NCI-H128 (cell line): ENCODE measurements at regions not wholly inside any gene's neighbourhood (a gene's known extent, or its start where the extent isn't known, plus 50 kb on each side); places are given as distances from the start of the nearest gene placed in this dataset.
"Not testable (repeated sequence)": the region's sequence is repeated elsewhere in the genome, so short reads cannot be mapped to it uniquely, and the experiment has no call there.

Source experiments
- DNase-seq: peaks from one replicate; lab custom pipeline; 2025; ENCODE audit not compliant: unreplicated experiment; lab: John Stamatoyannopoulos, UW

GRCh38 chr4:160286051-160286450 lies 1183.2 kb downstream of the RAPGEF2 start:
- DNase-seq = no peak

DNA sequence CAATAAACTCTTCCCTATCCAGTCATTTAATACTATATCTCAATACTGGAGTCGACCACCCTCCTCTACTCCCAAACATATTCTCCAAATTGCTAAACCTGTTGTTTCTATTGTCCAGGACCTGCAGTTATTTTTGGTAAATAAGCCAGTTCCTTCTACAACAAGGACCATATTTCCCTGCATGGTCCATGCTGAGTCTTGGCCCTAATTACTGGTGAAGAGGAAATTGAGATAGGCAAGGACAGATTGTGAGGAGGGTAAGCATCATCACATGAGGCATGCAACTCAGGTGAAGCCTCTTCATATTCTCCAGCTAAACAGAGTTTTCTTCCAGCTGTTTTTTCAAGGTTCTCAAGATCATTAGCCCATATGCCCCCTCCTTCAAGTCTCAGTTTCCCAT lies 1193.6 kb downstream of the RAPGEF2 start:
- no peak for DNase-seq

DNA sequence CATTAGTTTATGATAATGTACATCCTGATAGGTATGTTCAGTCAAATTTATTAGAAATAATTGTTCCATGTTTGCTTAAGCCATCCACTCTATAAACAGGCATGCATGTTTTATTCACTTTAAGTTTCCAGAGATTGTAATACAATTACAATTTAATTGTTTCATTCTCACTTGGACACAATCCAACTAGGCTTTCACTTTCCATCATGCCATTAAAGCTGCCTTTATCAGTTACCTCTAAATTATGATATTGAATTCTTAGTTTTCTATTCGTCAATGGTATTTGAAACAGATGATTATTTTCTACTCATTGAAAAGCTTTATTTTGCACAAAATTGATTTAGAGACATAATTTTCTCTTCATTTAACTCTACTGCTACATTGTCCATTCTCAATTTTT lies 1196.3 kb downstream of the RAPGEF2 start:
- no peak for DNase-seq

GRCh38 chr4:160299608-160300007 lies 1196.7 kb downstream of the RAPGEF2 start:
- DNase-seq = no peak

DNA sequence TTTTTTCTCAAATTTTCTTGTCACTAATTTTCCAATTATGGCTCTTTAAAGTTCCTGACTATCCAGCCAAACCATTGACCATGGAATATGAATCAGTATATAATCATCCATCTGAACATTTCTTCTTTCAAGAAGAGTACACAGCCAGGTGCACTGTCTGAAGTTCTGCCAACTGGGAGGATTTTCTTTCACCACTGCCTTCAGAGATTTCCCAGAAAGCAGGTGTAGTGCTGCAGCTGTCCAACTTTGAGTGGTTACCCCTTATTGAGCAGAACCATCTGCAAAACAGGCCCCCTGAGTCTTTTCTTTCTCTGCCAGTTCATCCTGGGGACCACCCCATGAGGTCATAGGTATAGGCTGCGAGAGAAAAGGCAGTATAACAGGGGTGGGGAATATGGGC lies 1213.2 kb downstream of the RAPGEF2 start:
- DNase-seq = no peak

DNA sequence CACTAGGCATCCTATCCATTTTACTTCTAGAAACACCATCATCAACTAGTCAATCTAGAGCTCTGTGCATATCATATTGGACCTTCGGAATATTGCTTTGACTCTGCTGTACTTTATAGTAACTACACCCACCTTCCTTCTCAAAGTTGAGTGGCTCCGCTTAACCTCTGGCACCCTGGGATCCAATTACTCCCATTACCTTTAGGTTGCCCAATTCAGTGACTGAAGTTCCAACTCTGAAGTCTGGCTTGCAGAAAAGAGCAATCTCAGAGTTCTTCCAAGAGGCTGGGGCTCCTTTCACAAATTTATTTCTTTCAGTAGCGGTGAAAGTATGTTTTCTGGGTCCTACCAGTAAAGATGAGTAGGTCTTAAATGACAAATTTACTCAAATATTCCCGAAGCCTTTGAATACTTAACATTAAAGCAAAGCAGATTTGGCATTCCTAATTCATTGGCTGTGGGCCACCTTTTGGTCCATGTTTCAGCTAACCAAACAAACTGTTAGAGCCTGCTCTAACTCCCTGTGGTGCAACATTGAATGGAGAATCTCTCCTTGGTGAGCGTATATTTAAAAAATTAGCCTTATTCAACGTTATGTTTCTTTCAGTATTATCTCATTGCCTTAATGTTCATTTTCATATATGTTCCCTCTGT lies 1215.8 kb downstream of the RAPGEF2 start:
- DNase-seq = no peak

GRCh38 chr4:160319221-160319867 lies 1216.5 kb downstream of the RAPGEF2 start:
- DNase-seq = no peak

- no peak for DNase-seq
These were observed 1217.0 kb downstream of the RAPGEF2 start for GRCh38 chr4:160319868-160320260.

GRCh38 chr4:160326110-160326509 lies 1223.2 kb downstream of the RAPGEF2 start:
- DNase-seq = no peak

GRCh38 chr4:160347197-160347596 lies 1244.3 kb downstream of the RAPGEF2 start:
- DNase-seq = no peak

DNA sequence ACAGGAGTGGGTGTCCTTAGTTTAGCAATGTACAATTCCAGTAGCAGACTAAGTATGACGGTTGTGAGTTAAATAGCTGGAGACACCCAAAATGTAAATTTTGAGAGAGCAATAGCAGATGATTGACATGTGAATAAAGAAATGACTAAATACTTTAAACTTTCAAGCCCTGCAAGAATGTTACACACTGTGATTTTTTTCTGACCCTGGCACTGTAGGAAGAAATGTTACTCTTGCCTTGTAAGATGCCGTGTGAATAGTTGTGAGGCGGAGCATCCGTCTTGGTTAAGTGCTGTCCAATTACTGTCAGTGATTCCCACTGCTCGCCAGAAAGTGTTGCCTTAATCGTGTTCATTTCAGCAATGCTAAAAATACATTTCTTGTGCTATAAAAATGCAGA lies 1248.1 kb downstream of the RAPGEF2 start:
- DNase-seq = no peak

GRCh38 chr4:160352637-160353036 lies 1249.8 kb downstream of the RAPGEF2 start:
- DNase-seq = no peak

- DNase-seq = no peak
These were observed 1250.7 kb downstream of the RAPGEF2 start for GRCh38 chr4:160353548-160353947.

DNA sequence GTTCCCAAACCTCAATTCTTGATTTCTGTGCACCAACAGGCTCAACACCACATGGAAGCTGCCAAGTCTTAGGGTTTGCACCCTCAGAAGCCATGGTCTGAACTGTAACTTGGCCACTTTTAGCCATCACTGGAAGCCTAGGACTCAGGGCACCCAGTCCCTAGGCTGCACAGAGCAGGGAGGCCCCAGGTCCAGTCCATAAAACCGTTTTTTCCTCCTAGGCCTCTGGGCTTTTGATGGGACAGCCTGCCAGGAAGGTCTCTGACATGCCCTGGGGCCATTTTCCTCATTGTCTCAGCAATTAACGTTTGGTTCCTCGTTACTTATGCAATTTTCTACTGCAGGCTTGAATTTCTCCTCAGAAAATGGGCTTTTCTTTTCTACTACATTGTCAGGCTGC lies 1259.6 kb downstream of the RAPGEF2 start:
- no peak for DNase-seq

DNA sequence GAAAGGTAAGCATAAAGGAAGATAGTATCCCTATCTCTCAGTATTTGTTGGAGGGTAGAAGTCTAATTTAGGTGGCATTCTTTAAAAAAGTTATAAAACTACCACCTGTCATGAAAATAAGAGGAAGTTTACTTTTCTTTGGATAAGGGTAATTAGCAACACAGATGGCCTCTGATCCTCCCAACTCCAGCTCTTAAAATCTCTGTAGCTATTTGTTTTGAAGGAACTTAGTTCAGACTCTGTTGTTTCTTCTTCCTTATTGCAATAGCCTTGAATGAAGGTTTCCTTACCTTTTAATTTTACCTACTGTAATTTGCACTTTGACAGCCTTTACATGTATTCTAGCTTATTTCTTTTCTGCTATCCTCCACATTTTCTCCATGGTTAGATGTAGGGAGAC lies 1261.3 kb downstream of the RAPGEF2 start:
- DNase-seq = no peak

GRCh38 chr4:160364665-160365064 lies 1261.8 kb downstream of the RAPGEF2 start:
- not testable (repeated sequence) for DNase-seq

DNA sequence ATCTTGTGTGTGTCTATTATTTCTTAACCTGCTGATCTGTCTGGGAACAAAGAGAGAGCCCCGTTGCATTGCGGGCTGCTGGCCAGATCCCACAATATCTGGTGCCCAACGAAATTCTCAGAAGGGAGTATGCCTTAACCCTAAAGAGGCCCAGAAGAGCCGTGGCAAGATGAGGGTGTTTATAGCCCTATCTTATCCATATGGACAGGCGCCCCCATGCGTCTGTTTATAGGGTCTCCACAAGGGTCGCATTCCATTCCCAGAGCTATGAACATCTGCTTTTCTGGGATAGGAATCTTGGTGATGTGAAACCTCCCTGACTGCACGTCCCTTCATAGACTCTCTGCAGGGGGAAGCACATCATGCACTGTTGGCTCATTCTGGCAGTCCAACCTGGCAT lies 1262.5 kb downstream of the RAPGEF2 start:
- not testable (repeated sequence) for DNase-seq

DNA sequence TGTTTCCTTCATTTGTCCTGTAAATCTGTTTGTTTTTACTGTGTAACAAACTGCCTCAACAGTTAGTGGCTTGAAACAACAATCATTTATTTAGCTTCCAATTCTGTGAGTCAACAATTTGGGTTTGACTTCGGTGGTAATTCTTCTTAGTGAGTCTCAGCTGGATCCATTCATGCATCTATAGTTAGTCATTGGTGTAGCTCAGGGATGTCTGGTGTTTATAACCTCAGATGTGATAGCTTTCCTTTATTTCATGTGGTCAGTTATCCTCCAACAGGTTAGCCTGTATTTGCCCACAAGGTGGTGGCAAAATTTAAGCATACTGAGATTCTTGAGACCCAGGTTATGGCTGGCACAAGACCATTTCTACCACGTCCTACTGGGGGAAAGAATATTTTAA lies 1267.2 kb downstream of the RAPGEF2 start:
- DNase-seq = no peak

GRCh38 chr4:160371446-160371845 lies 1268.6 kb downstream of the RAPGEF2 start:
- DNase-seq = no peak

DNA sequence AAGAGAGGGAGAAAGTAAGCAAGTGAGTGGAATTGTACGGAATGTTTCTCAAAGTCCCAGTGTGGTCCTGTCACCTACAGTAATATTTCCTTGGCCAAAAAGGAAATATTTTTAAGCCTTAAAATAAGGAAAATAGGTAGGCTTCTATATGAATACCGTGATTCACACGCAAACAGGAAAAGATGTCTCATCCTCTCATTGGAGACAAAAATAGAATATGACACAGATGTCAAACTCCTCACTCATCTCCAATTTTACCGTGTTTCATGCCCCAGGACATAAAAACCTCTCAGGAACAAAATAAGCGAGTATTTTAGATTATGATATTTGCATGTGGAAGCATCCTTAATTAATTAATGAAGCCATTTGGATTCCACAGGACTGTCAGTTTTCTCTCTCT lies 1269.5 kb downstream of the RAPGEF2 start:
- no peak for DNase-seq

DNA sequence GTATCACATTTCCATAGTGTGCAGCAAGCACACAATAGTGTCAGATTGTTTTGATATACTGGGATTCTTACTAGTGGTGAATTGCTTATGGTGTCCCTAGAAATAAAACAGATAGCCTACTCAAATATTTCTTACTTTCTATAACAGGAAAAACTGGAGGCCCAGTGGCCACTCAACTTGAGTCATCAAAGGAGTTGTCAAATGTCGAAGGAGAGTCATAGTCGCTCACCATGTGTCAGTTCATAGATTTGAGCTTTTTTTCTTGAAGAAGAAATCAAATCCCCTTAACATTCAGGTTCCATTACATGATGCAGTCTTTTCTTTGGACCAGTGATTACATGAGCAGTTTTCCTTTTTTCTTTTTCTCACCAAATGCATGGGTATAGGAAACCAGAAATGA lies 1271.0 kb downstream of the RAPGEF2 start:
- DNase-seq = no peak

- no peak for DNase-seq
These were observed 1273.0 kb downstream of the RAPGEF2 start for GRCh38 chr4:160375772-160376452.
